Right hindlimb (tissue), 1 donor: ENCODE measurements at regions not wholly inside any gene's neighbourhood (a gene's known extent, or its start where the extent isn't known, plus 50 kb on each side); places are given as distances from the start of the nearest gene placed in this dataset.
"Not testable (repeated sequence)": the region's sequence is repeated elsewhere in the genome, so short reads cannot be mapped to it uniquely, and the experiment has no call there.

Source experiments
- DNase-seq: peaks from one replicate; pipeline ENCODE4 v3.0.0-alpha.2; 2018

DNA sequence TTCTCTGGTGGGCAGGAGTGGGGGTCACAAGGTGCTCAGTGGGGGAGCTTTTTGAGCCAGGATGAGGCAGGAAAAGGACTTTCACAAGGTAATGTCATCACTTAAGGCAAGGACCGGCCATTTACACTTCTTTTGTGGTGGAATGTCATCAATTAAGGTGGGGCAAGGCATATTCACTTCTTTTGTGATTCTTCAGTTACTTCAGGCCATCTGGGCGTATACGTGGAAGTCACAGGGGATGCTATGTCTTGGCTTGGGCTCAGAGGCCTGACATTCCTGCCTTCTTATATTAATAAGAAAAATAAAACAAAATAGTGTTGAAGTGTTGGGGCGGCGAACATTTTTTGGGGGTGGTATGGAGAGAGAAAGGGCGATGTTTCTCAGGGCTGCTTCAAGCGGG lies 179.5 kb downstream of the CD83 start:
- not testable (repeated sequence) for DNase-seq

GRCh38 chr6:14300189-14300588 lies 182.6 kb downstream of the CD83 start:
- DNase-seq = not testable (repeated sequence)

GRCh38 chr6:14300721-14301120 lies 183.1 kb downstream of the CD83 start:
- DNase-seq = not testable (repeated sequence)

DNA sequence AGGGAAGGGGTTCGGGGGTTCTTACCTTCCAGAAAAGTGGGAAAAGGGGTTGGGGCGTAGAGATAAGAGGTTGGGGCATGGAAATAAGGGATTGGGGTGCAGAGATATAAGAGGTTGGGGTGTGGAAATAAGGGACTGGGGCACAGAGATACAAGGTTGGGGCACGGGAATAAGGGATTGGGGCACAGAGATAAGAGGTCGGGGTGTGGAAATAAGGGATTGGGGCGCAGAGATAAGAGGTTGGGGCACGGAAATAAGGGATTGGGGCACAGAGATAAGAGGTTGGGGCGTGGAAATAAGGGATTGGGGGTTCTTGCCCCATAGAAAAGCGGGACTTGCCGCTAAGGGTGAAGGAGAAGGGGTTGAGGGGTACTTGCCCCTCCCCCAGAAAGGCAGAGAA lies 183.9 kb downstream of the CD83 start:
- DNase-seq = not testable (repeated sequence)

DNA sequence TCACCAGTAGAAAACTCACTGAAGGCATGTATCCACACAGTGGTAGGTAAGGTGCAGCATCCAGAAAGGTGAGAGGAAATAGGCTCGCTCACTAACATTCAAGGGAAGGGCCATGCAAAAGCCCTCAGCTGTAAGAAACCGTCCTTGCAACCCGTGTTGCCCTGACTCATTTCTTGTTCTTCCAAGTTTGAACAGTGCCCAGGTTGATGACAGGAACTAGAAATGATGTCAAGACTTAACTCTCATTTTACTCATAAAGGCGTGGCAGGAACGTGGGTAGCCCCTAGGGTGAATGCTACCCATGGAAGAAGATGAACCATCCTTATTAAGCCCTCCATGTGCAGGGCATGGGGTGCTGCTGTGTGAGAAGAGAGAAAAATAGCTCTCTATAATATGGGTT lies 187.6 kb downstream of the CD83 start:
- DNase-seq = no peak

- DNase-seq = no peak
Measured at GRCh38 chr6:14305624-14306023, 188.1 kb downstream of the CD83 start.

DNA sequence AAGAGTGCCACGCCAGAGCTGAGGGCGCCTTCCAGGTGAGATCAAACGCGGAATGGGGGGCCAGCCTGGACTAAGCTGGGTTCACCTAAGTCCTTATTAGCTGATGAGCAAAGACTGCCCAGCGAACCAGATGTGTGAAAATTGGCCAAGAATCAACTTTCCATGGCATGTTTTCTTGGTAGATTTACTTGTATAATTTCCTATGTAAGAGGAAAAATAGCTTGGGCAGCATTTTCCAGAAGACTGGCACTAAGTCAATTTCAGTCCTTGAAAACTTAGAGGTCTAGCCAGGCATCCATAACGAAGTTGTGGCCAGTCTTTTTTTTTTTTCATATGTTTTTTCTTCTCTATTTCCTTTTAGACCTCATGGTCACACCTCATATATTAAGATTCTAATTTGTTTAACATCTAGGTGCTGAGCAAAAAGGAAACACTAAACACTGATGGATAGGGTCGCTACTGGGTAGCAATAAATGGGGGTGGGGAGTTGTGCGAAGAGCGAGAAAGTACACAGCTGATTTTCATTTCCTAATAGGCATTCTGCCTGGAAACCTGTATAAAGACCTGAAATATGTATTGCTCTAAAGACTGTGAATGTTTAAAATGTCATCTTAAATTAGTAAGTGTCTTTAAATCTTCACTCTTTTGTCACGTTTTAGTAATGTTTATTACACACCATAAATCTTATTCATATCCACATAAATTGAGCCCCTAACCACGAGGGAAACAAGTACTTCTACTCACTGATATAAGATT lies 188.8 kb downstream of the CD83 start:
- no peak for DNase-seq

- DNase-seq = no peak
Measured at GRCh38 chr6:14309516-14309915, 191.9 kb downstream of the CD83 start.

GRCh38 chr6:14309951-14310445 lies 192.4 kb downstream of the CD83 start:
- no peak for DNase-seq

GRCh38 chr6:14310960-14311359 lies 193.4 kb downstream of the CD83 start:
- DNase-seq = no peak

DNA sequence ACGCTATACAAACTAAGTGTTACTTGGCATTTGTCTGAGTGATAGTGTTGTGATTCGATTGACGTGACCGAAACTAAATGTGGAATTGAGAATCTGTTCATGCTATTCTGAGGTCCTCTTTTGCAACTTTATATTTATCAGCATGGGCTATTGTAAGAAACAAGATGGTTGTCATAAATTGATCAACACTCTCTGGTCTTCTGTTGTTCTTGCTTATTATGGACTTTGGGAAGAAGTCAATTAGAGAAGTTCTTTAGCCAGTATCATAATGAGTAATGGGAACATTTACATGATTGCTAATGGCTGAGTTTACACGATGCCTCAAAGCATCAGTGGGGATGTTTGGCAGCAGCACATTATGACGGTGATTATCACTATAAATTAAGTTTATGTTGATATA lies 195.0 kb downstream of the CD83 start:
- no peak for DNase-seq

- no peak for DNase-seq
Measured at GRCh38 chr6:14313248-14313647, 195.7 kb downstream of the CD83 start.

GRCh38 chr6:14315353-14315752 lies 197.8 kb downstream of the CD83 start:
- no peak for DNase-seq

DNA sequence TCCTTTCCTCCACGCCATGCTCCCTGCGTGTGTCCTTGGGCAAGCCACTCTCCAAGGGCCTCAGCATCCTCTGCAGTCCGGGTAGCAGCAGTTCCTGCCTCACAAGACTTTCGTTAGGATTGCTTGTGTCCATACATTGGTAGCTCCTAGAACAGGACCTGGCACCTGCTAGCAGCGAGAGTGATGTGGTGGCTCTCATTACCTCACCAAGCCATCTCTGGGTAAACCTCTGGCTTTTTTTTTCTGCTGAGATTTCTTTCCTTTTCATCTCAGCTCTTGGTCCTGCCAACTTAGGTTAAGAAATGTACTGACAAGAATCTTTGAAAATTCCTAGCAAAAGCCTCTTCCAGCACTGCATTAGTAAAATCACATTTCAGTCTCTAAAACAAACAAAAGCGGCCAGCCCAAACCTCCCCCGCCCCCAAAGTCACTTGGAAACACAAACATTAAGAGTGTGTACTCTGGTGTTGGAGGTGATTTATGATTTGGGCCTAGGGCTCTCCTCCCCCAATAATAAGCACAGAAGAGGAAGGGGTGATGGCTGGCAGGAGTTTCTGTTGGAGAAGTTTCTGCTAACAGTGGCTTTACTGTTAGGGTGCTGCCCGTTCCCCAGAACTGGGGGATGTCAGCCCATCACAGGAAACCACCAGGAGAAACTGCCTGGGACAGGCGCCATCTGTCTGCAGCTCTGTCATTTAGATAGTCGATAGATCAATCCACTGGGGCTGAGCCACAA lies 199.2 kb downstream of the CD83 start:
- DNase-seq = no peak

DNA sequence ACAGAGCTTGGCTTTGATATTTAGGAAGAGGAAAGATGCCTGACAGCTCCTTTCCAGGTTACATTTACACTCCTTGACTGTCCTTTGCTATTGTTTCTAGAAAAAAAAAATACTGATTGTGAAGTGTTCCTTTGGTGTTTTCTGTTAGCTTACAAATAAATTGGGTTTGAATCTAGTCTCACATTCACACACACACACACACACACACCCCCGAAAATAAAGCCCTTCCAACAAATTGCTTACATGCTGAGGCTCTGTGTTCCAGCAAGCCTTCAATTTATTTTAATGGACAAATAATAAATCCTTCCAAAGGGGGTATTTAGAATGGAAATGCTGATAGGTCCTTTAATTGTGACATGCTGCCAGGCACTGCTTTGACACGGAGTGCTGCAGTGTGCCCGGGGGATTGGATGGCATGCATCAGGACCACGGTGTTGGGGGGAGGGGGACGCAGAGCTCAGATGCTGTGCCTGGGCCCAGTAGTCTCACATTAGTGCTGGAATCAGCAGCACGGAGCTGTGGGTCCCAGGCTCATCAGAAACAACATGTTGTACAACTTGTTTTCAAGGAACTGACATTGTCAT lies 199.9 kb downstream of the CD83 start:
- no peak for DNase-seq

- no peak for DNase-seq
Measured at GRCh38 chr6:14320332-14320731, 202.8 kb downstream of the CD83 start.

- no peak for DNase-seq
Measured at GRCh38 chr6:14321992-14322772, 204.6 kb downstream of the CD83 start.

- DNase-seq = no peak
Measured at GRCh38 chr6:14322841-14323240, 205.3 kb downstream of the CD83 start.

DNA sequence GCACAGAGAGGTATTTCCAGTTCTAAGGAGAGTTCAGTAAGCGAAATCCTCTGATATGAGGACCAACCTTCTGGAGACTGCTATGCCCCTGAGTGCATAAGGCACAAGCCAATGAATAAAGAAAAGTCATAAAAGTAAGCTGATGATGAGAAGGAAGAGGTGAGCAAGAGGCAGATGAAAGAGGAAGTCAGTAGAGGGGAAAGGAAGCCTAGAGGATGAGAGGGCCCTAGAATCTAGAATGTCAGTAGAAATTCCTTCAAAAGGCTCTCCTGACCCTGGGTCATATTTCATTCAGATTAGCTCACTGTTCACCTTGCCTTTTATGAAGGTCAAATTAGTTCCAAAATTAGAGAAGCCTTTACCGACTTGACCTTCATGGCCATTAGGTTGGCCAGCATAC lies 209.2 kb downstream of the CD83 start:
- no peak for DNase-seq

GRCh38 chr6:14328163-14328562 lies 210.6 kb downstream of the CD83 start:
- DNase-seq = no peak

GRCh38 chr6:14333556-14334305 lies 216.2 kb downstream of the CD83 start:
- DNase-seq = no peak

GRCh38 chr6:14335071-14335470 lies 217.5 kb downstream of the CD83 start:
- no peak for DNase-seq
